HCT116 (cell line): ENCODE measurements at regions not wholly inside any gene's neighbourhood (a gene's known extent, or its start where the extent isn't known, plus 50 kb on each side); places are given as distances from the start of the nearest gene placed in this dataset.

Experiments
- ATAC-seq: fragments of 200-7000 bp; cut with Tn5 transposase; 2 replicates; pipeline ENCODE4 v1.9.1; 2020; ENCODE audit warnings: mild to moderate bottlenecking, moderate library complexity
- BruUV-seq: library from RNA; stranded (reverse); fragments of 400-500 nt; replicated peaks from 2 replicates; lab custom pipeline; 2021; lab: Mats Ljungman, UMichigan
- CTCF ChIA-PET: fragments of 300-600 bp; sonication (Branson Sonifier 250); formaldehyde crosslinking; loops from one replicate; lab custom pipeline; 2021; ENCODE audit warnings: antibody characterized with exemption; lab: Charles Lee
- POLR2A ChIA-PET: fragments of 300-600, 350-600 bp; sonication (Branson Sonifier 250); formaldehyde crosslinking; loops from one replicate; lab custom pipeline; 2021; ENCODE audit warnings: antibody characterized with exemption; lab: Charles Lee
- RAD21 ChIA-PET, 2 experiments: fragments of 300-600 bp; sonication (Branson Sonifier 250); formaldehyde crosslinking; loops; one replicate each; lab custom pipeline; 2023; ENCODE audit warnings: low total read pairs in 2 of 2; ENCODE audit not compliant: uncharacterized antibody in 2 of 2, unreplicated experiment in 2 of 2, low non-redundant PET in 1 of 2; lab: Charles Lee
- DNase-seq: peaks from one replicate; pipeline ENCODE4 v3.0.0-alpha.2; 2010; ENCODE audit warnings: low read depth, low spot score
- H2AFZ ChIP-seq: fragments of 200-600 bp; shearing (Covaris generic), sonication (generic); 2 replicates; pipeline ENCODE4 v1.6.1; 2017; ENCODE audit warnings: low read depth, mixed run types, mixed read lengths, antibody characterized with exemption, low read length; ENCODE audit not compliant: poor library complexity, severe bottlenecking
- H3K27ac ChIP-seq: 2 replicates; pipeline ENCODE4 v1.5.1; 2012; ENCODE audit warnings: low read depth, low read length
- H3K27me3 ChIP-seq: fragments of 200-600 bp; sonication (generic); 2 replicates; pipeline ENCODE4 v1.6.1; 2016; ENCODE audit warnings: mixed run types, low read length, mixed read lengths; ENCODE audit not compliant: insufficient read depth
- H3K36me3 ChIP-seq, 2 experiments: fragments of 200-500 bp in 1 of 2; fragments of 200-600 bp in 1 of 2; sonication (Bioruptor generic) in 1 of 2; sonication (generic) in 1 of 2; 2 replicates each; pipeline versions ENCODE4 v1.5.1 to v1.6.1; 2014 to 2016; ENCODE audit warnings: low read length in 2 of 2, inconsistent platforms in 1 of 2, mixed read lengths in 1 of 2, mixed run types in 1 of 2; ENCODE audit not compliant: insufficient read depth in 2 of 2, control insufficient read depth in 1 of 2
- H3K4me1 ChIP-seq, 2 experiments: fragments of 200-600 bp in 1 of 2; sonication (generic) in 1 of 2; 2 replicates each; pipeline versions ENCODE4 v1.5.1 to v1.6.1; 2012 to 2017; ENCODE audit warnings: low read length in 2 of 2, inconsistent platforms in 1 of 2, mild to moderate bottlenecking in 1 of 2, mixed read lengths in 1 of 2, mixed run types in 1 of 2, moderate library complexity in 1 of 2; ENCODE audit not compliant: insufficient read depth in 2 of 2, control insufficient read depth in 1 of 2
- H3K4me2 ChIP-seq: fragments of 200-600 bp; sonication (generic); 2 replicates; pipeline ENCODE4 v1.6.1; 2017; ENCODE audit warnings: mixed run types, low read length, mixed read lengths
- H3K4me3 ChIP-seq, 2 experiments: fragments of 200-600 bp in 1 of 2; sonication (generic) in 1 of 2; replicated peaks in 1 of 2; 2 replicates each; pipeline ENCODE4 v1.5.1; 2011 to 2016; ENCODE audit warnings: low read length in 2 of 2, control low read depth in 1 of 2, low read depth in 1 of 2, mild to moderate bottlenecking in 1 of 2, mixed read lengths in 1 of 2, mixed run types in 1 of 2
- H3K79me2 ChIP-seq: fragments of 200-600 bp; sonication (generic); 2 replicates; pipeline ENCODE4 v1.6.1; 2017; ENCODE audit warnings: mild to moderate bottlenecking, mixed run types, low read length, moderate library complexity, mixed read lengths; ENCODE audit not compliant: insufficient read depth
- H3K9ac ChIP-seq: fragments of 200-600 bp; sonication (generic); 2 replicates; pipeline ENCODE4 v1.6.1; 2016; ENCODE audit warnings: low read length, mixed read lengths
- H3K9me2 ChIP-seq: fragments of 200-600 bp; sonication (generic), shearing (Covaris generic); 2 replicates; pipeline ENCODE4 v1.6.1; 2017; ENCODE audit warnings: mixed run types, mild to moderate bottlenecking, moderate library complexity; ENCODE audit not compliant: insufficient read depth
- H3K9me3 ChIP-seq, 2 experiments: fragments of 200-500 bp in 1 of 2; fragments of 200-600 bp in 1 of 2; sonication (Bioruptor generic) in 1 of 2; sonication (generic) in 1 of 2; 2 replicates each; pipeline ENCODE4 v1.6.1; 2014 to 2017; ENCODE audit warnings: low read length in 2 of 2, mixed read lengths in 2 of 2, inconsistent platforms in 1 of 2, low read depth in 1 of 2, mild to moderate bottlenecking in 1 of 2, mixed run types in 1 of 2, moderate library complexity in 1 of 2; ENCODE audit not compliant: control insufficient read depth in 1 of 2, insufficient read depth in 1 of 2
- H4K20me1 ChIP-seq: fragments of 200-600 bp; sonication (generic), shearing (Covaris generic); 2 replicates; pipeline ENCODE4 v1.6.1; 2017; ENCODE audit warnings: mixed run types, mild to moderate bottlenecking, moderate library complexity; ENCODE audit not compliant: insufficient read depth
- ATF3 ChIP-seq: IDR thresholded peaks from 2 replicates; pipeline ENCODE4 v1.6.1; 2012
- CBX3 ChIP-seq: IDR thresholded peaks from 2 replicates; pipeline ENCODE4 v1.6.1; 2012; ENCODE audit warnings: low read depth
- CEBPB ChIP-seq: IDR thresholded peaks from 2 replicates; pipeline ENCODE4 v1.6.1; 2012; ENCODE audit warnings: low read depth
- EZH2 ChIP-seq: fragments of 200-600 bp; sonication (generic); IDR thresholded peaks from 2 replicates; pipeline ENCODE4 v1.6.1; 2017; ENCODE audit warnings: antibody characterized with exemption, mixed run types
- EZH2phosphoT487 ChIP-seq: fragments of 200-600 bp; IDR thresholded peaks from 2 replicates; pipeline ENCODE4 v1.6.1; 2018; ENCODE audit warnings: antibody characterized with exemption, borderline replicate concordance
- FOSL1 ChIP-seq: IDR thresholded peaks from 2 replicates; pipeline ENCODE4 v1.6.1; 2012; ENCODE audit warnings: low read depth
- JUND ChIP-seq: IDR thresholded peaks from 2 replicates; pipeline ENCODE4 v1.6.1; 2012
- RAD21 ChIP-seq: IDR thresholded peaks from 2 replicates; pipeline ENCODE4 v1.6.1; 2012; ENCODE audit warnings: low read depth, mild to moderate bottlenecking
- REST ChIP-seq: IDR thresholded peaks from 2 replicates; pipeline ENCODE4 v1.6.1; 2012; ENCODE audit warnings: low read depth
- SP1 ChIP-seq: IDR thresholded peaks from 2 replicates; pipeline ENCODE4 v1.6.1; 2012; ENCODE audit warnings: low read depth
- SRF ChIP-seq: IDR thresholded peaks from 2 replicates; pipeline ENCODE4 v1.6.1; 2012; ENCODE audit warnings: low read depth
- YY1 ChIP-seq: IDR thresholded peaks from 2 replicates; pipeline ENCODE4 v1.6.1; 2011; ENCODE audit warnings: low read length, low read depth, moderate library complexity, mild to moderate bottlenecking; ENCODE audit not compliant: insufficient replicate concordance; ENCODE audit errors: extremely low read depth
- ZFX ChIP-seq: fragments of 450-650 bp; IDR thresholded peaks from 2 replicates; pipeline ENCODE4 v1.6.1; 2017
- ZNF274 ChIP-seq: fragments of 200-500 bp; sonication (Bioruptor generic); IDR thresholded peaks from 2 replicates; pipeline ENCODE4 v1.6.1; 2014; ENCODE audit warnings: mild to moderate bottlenecking, low read depth, low read length, inconsistent platforms
- intact Hi-C: fragments of 100-400 bp; cut with micrococcal nuclease; formaldehyde crosslinking; loops from 2 replicates; pipeline ENCODE4 v1.10.0; 2022
- TF ChIP-seq, protein P1 (sequence below), 3 experiments: fragments of 200-600 bp in 1 of 3; sonication (generic) in 1 of 3; IDR thresholded peaks in 2 of 3; conservative IDR thresholded peaks in 1 of 3; 2 replicates each; pipeline ENCODE4 v1.5.1; 2012 to 2017; ENCODE audit warnings: low read depth in 2 of 3, low read length in 2 of 3, antibody characterized with exemption in 1 of 3, borderline replicate concordance in 1 of 3, control low read depth in 1 of 3, mild to moderate bottlenecking in 1 of 3, mixed read lengths in 1 of 3, mixed run types in 1 of 3, moderate library complexity in 1 of 3; ENCODE audit not compliant: insufficient read depth in 1 of 3

- ATAC-seq: peak; percentile 78
- no peaks in the 10 kb centered on the region for H3K27me3 ChIP-seq
- H3K27ac ChIP-seq: peak overlapping the region; percentile 43
- H3K4me2 ChIP-seq: peak overlapping the region; percentile 48
- CTCF ChIA-PET: no interaction called here
- intact Hi-C loops: no loop called here
- no peaks in the 10 kb centered on the region for H3K9me2 ChIP-seq
- no peaks in the 10 kb centered on the region for H3K79me2 ChIP-seq
- BruUV-seq: no TSS peak
- no peak overlapping the region for H3K9ac ChIP-seq
- no peaks in the 10 kb centered on the region for H3K9me3 ChIP-seq
- peak overlapping the region; percentile 40 for H2AFZ ChIP-seq
- H3K4me1 ChIP-seq: peaks cover 16% of the 10 kb centered on the region in 2 experiments
- RAD21 ChIA-PET: no interaction called here
- H3K4me3 ChIP-seq: no peak overlapping the region
- TF ChIP-seq ATF3: no peak
- TF ChIP-seq SRF: no peak
- TF ChIP-seq REST: no peak
- TF ChIP-seq ZNF274: no peak
- peak; percentile 14; the same call in 1 of the 2 replicates for TF ChIP-seq ZFX
- TF ChIP-seq, protein P1, sequence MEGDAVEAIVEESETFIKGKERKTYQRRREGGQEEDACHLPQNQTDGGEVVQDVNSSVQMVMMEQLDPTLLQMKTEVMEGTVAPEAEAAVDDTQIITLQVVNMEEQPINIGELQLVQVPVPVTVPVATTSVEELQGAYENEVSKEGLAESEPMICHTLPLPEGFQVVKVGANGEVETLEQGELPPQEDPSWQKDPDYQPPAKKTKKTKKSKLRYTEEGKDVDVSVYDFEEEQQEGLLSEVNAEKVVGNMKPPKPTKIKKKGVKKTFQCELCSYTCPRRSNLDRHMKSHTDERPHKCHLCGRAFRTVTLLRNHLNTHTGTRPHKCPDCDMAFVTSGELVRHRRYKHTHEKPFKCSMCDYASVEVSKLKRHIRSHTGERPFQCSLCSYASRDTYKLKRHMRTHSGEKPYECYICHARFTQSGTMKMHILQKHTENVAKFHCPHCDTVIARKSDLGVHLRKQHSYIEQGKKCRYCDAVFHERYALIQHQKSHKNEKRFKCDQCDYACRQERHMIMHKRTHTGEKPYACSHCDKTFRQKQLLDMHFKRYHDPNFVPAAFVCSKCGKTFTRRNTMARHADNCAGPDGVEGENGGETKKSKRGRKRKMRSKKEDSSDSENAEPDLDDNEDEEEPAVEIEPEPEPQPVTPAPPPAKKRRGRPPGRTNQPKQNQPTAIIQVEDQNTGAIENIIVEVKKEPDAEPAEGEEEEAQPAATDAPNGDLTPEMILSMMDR (IDR thresholded peaks at IDR 0.05 in 2 of 3, conservative IDR thresholded peaks at IDR 0.05 in 1 of 3; ENCODE audit: borderline replicate concordance in 1 of 3, insufficient read depth in 1 of 3, low read depth in 2 of 3, low read length in 2 of 3): no peak
- peak; percentile 36; the same call in 1 of the 2 replicates for TF ChIP-seq JUND
- TF ChIP-seq CBX3: peak; percentile 44; the same call in 1 of the 2 replicates
- TF ChIP-seq RAD21: peak; percentile 9; the same call in 1 of the 2 replicates
- no peak for TF ChIP-seq YY1
- TF ChIP-seq FOSL1: peak; percentile 64
- TF ChIP-seq EZH2phosphoT487: no peak
- no peak for TF ChIP-seq EZH2
- peak; percentile 13; the same call in 1 of the 2 replicates for TF ChIP-seq SP1
- peak; percentile 36; the same call in 1 of the 2 replicates for TF ChIP-seq CEBPB
- DNase-seq: no peak
- no peaks in the 10 kb centered on the region for H3K36me3 ChIP-seq
- POLR2A ChIA-PET: interaction anchor here (0.6 kb wide), 1 partner anchor 1738 kb away, joined by 3 read pairs; no protein-coding TSS in a partner anchor
- no peaks in the 10 kb centered on the region for H4K20me1 ChIP-seq
These were observed 269.8 kb downstream of the SYK start for GRCh38 chr9:91071184-91071990.
